Peyer's patch (tissue), 4 donors: ENCODE measurements at regions not wholly inside any gene's neighbourhood (a gene's known extent, or its start where the extent isn't known, plus 50 kb on each side); places are given as distances from the start of the nearest gene placed in this dataset.

ENCODE experiments used
- POLR2A ChIP-seq, 2 donors: fragments of 450-650 bp; IDR thresholded peaks; one replicate each; pipeline ENCODE4 v1.5.1; 2017; ENCODE audit warnings: antibody characterized with exemption in 2 of 2, mild to moderate bottlenecking in 2 of 2, moderate library complexity in 2 of 2
- TF ChIP-seq, protein P1 (sequence below), 6 experiments: fragments of 450-650 bp in 4 of 6; fragments of 200-600 bp in 2 of 6; sonication (generic) in 1 of 6; IDR thresholded peaks; one replicate each; pipeline ENCODE4 v1.5.1; 2017 to 2019; ENCODE audit warnings: antibody characterized with exemption in 6 of 6, mild to moderate bottlenecking in 3 of 6, moderate library complexity in 1 of 6

DNA sequence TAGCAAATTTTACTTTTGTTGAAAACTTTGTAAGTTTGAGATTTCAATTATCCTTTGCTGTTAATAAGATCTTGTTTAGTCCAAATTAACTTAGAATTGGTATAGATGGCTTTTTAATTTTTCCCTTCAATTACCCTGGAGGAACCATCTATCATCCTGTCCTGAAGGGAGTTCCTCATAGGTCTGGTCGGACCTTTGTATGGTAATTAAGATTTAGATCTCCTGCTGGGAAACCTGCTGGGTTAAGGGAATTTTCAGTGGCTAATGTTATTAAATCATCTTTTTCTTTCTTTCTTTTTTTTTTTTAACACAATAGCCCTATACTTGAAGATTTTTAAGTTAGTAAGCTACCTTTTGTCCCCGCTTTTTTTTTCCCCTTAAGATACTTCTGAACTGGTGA, 63.0 kb upstream of the PRMT8 start:
- TF ChIP-seq, protein P1, sequence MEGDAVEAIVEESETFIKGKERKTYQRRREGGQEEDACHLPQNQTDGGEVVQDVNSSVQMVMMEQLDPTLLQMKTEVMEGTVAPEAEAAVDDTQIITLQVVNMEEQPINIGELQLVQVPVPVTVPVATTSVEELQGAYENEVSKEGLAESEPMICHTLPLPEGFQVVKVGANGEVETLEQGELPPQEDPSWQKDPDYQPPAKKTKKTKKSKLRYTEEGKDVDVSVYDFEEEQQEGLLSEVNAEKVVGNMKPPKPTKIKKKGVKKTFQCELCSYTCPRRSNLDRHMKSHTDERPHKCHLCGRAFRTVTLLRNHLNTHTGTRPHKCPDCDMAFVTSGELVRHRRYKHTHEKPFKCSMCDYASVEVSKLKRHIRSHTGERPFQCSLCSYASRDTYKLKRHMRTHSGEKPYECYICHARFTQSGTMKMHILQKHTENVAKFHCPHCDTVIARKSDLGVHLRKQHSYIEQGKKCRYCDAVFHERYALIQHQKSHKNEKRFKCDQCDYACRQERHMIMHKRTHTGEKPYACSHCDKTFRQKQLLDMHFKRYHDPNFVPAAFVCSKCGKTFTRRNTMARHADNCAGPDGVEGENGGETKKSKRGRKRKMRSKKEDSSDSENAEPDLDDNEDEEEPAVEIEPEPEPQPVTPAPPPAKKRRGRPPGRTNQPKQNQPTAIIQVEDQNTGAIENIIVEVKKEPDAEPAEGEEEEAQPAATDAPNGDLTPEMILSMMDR (IDR thresholded peaks at IDR 0.05) = no peak
- TF ChIP-seq POLR2A (IDR thresholded peaks at IDR 0.05) = no peak
